Activated naive CD8-positive, alpha-beta T cell treated with anti-CD3 and anti-CD28 coated beads, Interleukin-2, amount 50 U/mL, for 24 hours (primary cell): ENCODE measurements at regions not wholly inside any gene's neighbourhood (a gene's known extent, or its start where the extent isn't known, plus 50 kb on each side); places are given as distances from the start of the nearest gene placed in this dataset.
A peak's percentile ranks its signal among the peaks of the same experiment; 100 is the strongest.

Source experiments
- ATAC-seq: fragments of 150-1000 bp; cut with Tn5 transposase; one replicate; pipeline ENCODE4 v1.10.0; 2021
- DNase-seq: peaks from one replicate; pipeline ENCODE4 v3.0.0; 2021
- H3K27ac Mint-ChIP-seq: one replicate; pipeline ENCODE4 v1.8.0; 2021; ENCODE audit warnings: mild to moderate bottlenecking, mixed read lengths
- H3K27me3 Mint-ChIP-seq: one replicate; pipeline ENCODE4 v1.8.0; 2021; ENCODE audit warnings: mixed read lengths
- H3K36me3 Mint-ChIP-seq: one replicate; pipeline ENCODE4 v1.8.0; 2021; ENCODE audit warnings: low read depth, mixed read lengths
- H3K4me1 Mint-ChIP-seq: one replicate; pipeline ENCODE4 v1.8.0; 2021; ENCODE audit warnings: mixed read lengths
- H3K4me3 Mint-ChIP-seq: one replicate; pipeline ENCODE4 v1.8.0; 2021; ENCODE audit warnings: mild to moderate bottlenecking, moderate library complexity, mixed read lengths
- H3K9me3 Mint-ChIP-seq: one replicate; pipeline ENCODE4 v1.8.0; 2021; ENCODE audit warnings: mixed read lengths

DNA sequence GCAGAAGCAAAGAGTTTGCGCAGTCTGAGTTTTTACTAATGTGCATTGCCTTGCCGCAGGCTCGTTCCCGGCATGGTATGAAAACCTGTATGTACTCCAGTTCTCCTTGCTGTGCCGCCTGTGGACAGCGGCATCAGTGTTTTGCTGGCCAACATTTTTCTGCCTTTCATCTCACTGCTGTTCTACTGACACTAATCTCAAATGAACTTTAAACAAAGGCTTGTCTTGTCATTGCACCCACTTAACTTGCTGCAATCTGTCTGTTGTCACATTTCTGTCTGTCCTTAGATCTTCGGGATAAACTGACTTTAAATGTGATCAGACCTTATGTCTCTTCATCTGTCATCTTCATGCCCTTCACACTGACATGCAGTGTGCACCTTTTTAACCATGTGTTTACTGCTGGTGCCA is 71.7 kb upstream of the ZNRF2 start:
- no peak for ATAC-seq
- DNase-seq = no peak
- H3K36me3 Mint-ChIP-seq = no peaks in the 10 kb centered on the region
- H3K4me1 Mint-ChIP-seq = peaks cover 2% of the 10 kb centered on the region
- H3K4me3 Mint-ChIP-seq = no peak overlapping the region
- H3K9me3 Mint-ChIP-seq = no peaks in the 10 kb centered on the region
- no peak overlapping the region for H3K27ac Mint-ChIP-seq
- H3K27me3 Mint-ChIP-seq = peaks cover 5% of the 10 kb centered on the region

DNA sequence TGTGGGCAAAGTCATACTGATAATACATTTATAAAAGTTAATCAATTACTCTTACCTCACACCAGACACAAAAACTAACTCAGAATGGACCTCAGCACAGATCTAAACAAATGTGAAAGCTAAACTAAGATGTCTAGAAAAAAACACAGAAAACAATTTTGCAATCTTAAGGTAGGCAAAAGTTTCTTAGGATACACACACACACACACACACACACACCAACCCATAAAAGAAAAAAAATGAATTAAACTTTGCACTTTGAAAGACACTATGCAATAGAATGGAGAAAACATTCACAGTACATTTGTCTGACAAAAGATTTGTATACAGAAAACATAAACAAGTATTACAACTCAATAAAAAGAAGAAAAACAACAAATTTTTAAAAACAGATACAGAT is 70.8 kb upstream of the ZNRF2 start:
- Mint-ChIP-seq H3K9me3 (no peaks in the 10 kb centered on the region), H3K4me1 (peaks cover 2% of the 10 kb centered on the region), H3K36me3 (no peaks in the 10 kb centered on the region), H3K4me3 (no peak overlapping the region), H3K27me3 (peaks cover 5% of the 10 kb centered on the region), H3K27ac (no peak overlapping the region)
- ATAC-seq = no peak
- no peak for DNase-seq

DNA sequence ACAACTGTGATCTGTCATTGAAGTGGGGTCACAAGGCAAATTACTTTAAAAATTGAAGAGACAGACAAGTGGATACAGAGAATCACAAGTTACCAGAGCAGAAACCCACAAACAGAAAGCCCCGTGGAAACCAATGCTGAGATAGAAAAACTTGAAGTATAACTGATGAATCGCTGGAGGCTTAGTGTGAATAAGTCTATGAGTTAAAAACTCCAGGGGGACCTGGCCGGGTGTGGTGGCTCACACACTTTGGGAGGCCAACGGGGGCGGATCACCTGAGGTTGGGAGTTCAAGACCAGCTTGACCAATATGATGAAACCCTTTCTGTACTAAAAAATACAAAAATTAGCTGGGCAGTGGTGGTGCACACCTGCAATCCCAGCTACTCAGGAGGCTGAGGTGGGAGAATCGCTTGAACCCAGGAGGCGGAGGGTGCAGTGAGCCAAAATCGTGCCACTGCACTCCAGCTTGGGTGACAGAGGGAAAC is 69.7 kb upstream of the ZNRF2 start:
- no peaks in the 10 kb centered on the region for H3K36me3 Mint-ChIP-seq
- peaks cover 5% of the 10 kb centered on the region for H3K27me3 Mint-ChIP-seq
- ATAC-seq (no peak), DNase-seq (no peak)
- no peak overlapping the region for H3K27ac Mint-ChIP-seq
- H3K4me3 Mint-ChIP-seq = no peak overlapping the region
- peaks cover 2% of the 10 kb centered on the region for H3K4me1 Mint-ChIP-seq
- peaks cover 8% of the 10 kb centered on the region for H3K9me3 Mint-ChIP-seq

DNA sequence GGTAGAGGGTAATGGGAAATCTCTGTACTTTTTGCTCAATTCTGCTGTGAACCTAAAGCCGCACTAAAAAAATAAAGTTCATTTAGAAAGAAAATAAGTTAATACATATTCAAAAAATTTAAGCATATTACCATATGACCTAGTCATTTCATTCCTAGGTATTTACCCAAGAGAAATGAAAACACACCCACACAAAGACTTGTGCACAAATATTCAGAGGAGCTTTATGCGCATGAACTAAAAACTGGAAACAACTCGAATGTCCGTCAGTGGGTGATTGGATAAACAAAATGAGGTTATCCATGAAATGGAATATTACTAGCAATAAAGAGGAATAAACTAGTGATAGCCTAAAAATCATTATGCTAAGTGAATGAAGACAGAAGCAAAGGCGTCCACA is 62.6 kb upstream of the ZNRF2 start:
- Mint-ChIP-seq H3K9me3 (peaks cover 14% of the 10 kb centered on the region), H3K27me3 (no peaks in the 10 kb centered on the region), H3K27ac (no peak overlapping the region), H3K4me1 (peaks cover 16% of the 10 kb centered on the region), H3K4me3 (no peak overlapping the region), H3K36me3 (no peaks in the 10 kb centered on the region)
- ATAC-seq (no peak), DNase-seq (no peak)

DNA sequence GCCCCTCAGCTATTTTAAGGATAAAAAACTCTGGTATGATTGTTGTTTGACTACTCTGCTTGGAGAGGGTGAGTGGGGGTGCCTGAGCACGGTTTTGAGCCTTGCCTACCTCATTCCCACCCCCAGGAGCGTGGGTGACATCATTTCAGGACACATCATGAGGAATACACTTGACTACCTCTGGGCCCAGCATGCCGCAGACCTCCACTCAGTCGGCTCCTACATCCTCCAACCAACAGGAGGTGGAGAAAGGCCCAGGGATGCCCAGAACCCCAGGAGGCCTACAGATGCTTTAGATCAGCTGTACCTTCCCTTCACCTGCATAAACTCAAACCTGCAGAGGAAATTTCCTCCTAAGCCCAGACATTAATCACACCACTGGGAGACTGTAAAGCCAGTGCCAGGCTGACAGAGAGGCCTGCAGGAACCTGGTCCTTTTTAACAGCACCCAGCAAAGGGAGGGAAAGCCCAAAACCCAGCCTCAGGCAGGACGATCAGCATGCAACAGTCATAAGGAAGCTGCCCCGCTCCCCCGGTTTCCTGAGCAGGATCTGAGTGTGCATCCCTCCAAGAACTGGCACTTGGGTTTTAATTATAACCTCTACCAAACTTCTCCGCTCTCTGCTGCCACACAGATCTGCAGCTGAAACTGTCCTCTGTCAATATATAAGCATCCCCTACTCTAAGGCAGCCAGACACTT is 61.7 kb upstream of the ZNRF2 start:
- H3K4me1 Mint-ChIP-seq = peaks cover 19% of the 10 kb centered on the region
- DNase-seq = no peak
- H3K27ac Mint-ChIP-seq = no peak overlapping the region
- H3K9me3 Mint-ChIP-seq = peaks cover 14% of the 10 kb centered on the region
- H3K36me3 Mint-ChIP-seq = no peaks in the 10 kb centered on the region
- ATAC-seq = no peak
- H3K4me3 Mint-ChIP-seq = no peak overlapping the region
- H3K27me3 Mint-ChIP-seq = no peaks in the 10 kb centered on the region

DNA sequence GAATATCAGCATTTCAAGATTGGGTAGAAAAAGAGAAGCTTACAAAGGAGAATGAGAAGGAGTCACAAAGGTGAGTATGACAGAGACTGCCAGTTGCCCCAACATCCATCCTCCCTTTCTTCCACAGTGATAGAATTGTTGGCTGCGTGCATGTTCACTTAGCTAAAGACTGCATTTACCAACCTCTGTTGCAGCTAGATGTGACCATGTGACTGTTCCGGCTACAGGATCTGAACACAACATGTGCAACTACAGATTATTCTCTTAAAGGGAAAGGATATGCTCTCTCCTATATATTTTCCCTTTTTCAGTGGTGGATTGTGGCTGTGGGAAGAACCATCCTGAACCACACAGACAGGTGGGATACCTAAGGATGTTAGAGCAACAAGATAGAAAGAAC is 60.5 kb upstream of the ZNRF2 start:
- Mint-ChIP-seq H3K27ac (no peak overlapping the region), H3K9me3 (peaks cover 13% of the 10 kb centered on the region), H3K4me1 (peaks cover 19% of the 10 kb centered on the region), H3K4me3 (no peak overlapping the region), H3K27me3 (no peaks in the 10 kb centered on the region), H3K36me3 (no peaks in the 10 kb centered on the region)
- ATAC-seq (no peak), DNase-seq (no peak)

DNA sequence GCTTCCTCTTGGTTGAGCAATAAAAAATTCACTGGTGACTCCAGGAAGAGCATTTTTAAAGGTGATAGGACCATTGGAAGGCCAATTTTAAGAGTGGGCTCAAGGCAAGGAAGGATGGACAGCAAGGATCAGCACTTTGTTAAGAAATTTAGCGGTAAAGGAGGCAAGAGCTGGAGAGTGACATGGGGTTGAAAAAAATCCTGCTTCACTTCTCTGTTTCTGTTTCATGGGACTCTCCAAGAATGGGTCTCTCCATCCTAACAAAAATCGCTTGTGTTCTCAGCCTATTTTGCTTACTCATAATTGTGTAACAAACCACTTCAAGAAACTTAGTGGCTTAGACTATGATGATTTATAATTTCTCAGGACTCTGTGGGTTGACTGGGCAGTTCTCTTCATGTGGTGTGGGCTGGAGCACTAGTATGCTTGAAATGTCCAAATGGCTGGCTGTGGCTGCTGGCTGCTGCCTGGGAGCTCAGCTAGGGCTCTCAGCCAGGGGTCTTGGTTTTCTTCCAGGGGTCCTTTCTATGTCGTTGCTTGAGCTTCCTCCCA is 59.8 kb upstream of the ZNRF2 start:
- no peaks in the 10 kb centered on the region for H3K27me3 Mint-ChIP-seq
- peaks cover 7% of the 10 kb centered on the region for H3K9me3 Mint-ChIP-seq
- no peaks in the 10 kb centered on the region for H3K36me3 Mint-ChIP-seq
- peaks cover 19% of the 10 kb centered on the region for H3K4me1 Mint-ChIP-seq
- H3K4me3 Mint-ChIP-seq = no peak overlapping the region
- no peak for DNase-seq
- H3K27ac Mint-ChIP-seq = no peak overlapping the region
- ATAC-seq = peak; percentile 16

DNA sequence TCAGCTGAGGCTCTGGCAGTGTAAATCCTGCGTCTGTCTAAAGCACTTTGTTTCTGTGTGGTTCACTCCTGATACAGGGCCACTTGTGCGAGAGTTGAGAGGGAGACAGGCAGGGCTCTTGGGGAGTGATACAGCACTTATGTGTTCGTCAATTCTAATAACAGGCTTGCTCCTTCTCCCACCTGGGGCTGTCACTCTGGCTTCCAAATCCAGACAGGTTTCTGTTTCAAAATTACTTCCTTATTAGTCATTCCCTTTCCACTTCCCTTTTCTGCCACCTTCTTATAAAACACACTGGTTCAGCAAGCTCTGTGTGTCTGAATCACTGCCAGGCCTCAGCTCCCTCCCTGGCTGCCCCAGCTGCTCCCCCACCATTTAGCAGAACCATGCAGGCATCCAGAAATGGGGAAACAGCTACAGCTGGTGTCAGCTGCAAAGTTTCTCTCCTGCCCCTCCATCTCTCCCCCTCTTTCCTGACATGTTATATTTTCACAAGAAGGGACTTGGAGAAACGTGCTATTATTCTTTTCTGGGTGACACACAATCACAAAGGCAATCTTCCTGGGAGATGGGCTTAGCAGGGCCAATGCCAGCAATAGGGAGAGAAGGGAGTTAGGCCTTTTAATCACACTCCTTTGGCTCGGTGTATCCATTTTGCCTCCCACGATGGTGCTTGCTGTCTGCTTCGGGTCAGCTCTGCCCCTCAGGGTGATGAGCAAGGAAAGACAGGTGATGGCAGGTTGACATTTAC is 58.4 kb upstream of the ZNRF2 start:
- Mint-ChIP-seq H3K4me3 (no peak overlapping the region), H3K27me3 (no peaks in the 10 kb centered on the region), H3K4me1 (peaks cover 19% of the 10 kb centered on the region), H3K27ac (no peak overlapping the region), H3K36me3 (no peaks in the 10 kb centered on the region), H3K9me3 (no peaks in the 10 kb centered on the region)
- peak; percentile 80 for ATAC-seq
- peak; percentile 12 for DNase-seq

DNA sequence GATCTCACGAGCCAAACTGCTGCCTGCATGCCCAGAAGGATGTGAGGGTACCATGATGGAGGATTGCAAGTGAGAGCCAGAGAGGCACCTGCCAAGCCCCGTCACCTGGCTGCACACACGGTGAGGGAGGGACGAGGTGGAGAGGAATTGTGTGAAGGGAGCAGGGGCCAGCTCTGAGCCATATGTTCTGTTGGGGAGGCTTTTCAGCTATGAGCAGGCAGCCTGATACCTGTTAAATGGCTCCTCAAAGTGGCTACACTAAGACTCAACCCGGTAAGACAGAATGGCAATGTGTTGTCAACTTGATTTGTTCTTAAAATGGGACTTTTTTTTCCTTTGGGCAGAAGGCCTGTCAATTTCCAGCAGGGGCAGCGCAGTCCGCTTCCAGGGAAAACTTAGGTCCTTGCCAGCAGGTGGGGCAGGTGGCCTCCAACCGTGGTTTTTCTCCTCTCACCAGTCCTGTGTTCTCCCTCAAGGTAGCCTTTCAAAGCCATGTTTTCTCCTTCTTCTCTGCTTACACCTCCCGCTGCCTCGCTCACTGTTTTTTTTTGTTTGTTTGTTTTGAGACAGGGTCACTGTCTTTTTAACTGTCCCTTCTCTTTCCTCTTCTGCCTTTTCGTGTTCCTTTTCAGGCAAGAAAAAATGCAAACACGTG is 57.7 kb upstream of the ZNRF2 start:
- Mint-ChIP-seq H3K4me1 (peaks cover 19% of the 10 kb centered on the region), H3K36me3 (no peaks in the 10 kb centered on the region), H3K9me3 (no peaks in the 10 kb centered on the region), H3K27ac (no peak overlapping the region), H3K4me3 (no peak overlapping the region), H3K27me3 (no peaks in the 10 kb centered on the region)
- ATAC-seq (no peak), DNase-seq (no peak)

DNA sequence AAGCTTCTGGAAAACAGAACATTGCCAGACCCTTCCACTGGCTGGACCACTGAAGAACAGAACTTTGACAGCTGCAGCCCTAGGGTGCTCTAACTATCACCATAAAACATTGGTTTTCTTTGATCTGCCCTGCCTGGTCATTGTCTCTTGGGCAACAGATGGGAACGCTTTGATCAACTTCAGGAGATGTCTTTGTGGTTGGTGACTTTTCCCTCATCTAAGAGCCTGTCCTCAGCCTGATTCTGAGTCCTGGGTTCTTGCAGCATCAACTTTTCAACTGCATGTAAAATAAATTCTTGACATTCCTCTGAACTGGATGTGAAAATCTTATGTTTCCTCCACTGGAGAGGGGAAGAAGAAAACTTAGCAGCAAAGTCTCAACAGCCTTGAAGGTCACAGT is 53.1 kb upstream of the ZNRF2 start:
- Mint-ChIP-seq H3K27ac (no peak overlapping the region), H3K27me3 (no peaks in the 10 kb centered on the region), H3K4me1 (peaks cover 6% of the 10 kb centered on the region), H3K4me3 (no peak overlapping the region), H3K9me3 (no peaks in the 10 kb centered on the region), H3K36me3 (no peaks in the 10 kb centered on the region)
- ATAC-seq (no peak), DNase-seq (no peak)

DNA sequence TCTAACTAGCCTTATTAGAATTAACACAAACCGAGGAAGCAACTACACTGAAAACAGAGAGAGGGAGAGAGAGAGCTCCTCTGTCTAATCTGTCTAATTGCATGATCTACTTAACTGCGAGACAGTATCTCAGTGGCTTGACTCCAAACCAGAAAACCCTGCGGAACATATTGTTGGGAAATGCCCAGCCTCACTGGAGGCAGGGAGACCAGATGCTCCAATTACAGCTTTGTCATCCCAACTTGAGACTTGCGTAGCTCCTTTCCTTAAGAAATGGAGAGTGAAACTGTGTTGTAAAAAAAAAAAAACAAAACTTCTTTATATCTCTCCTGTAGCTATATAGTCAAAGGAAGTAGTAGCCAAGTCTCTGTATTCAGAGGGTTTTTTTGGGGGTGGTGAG is 52.0 kb upstream of the ZNRF2 start:
- Mint-ChIP-seq H3K36me3 (no peaks in the 10 kb centered on the region), H3K9me3 (no peaks in the 10 kb centered on the region)
- DNase-seq = no peak

More for the DNA sequence above, 52.0 kb upstream of the ZNRF2 start:
- H3K4me1 Mint-ChIP-seq = no peaks in the 10 kb centered on the region
- no peak for ATAC-seq
- no peak overlapping the region for H3K4me3 Mint-ChIP-seq
- no peaks in the 10 kb centered on the region for H3K27me3 Mint-ChIP-seq
- no peak overlapping the region for H3K27ac Mint-ChIP-seq
